Spleen (tissue), 11 donors: ENCODE measurements at regions not wholly inside any gene's neighbourhood (a gene's known extent, or its start where the extent isn't known, plus 50 kb on each side); places are given as distances from the start of the nearest gene placed in this dataset.
"Not testable (repeated sequence)": the region's sequence is repeated elsewhere in the genome, so short reads cannot be mapped to it uniquely, and the experiment has no call there.

Experiments used
- DNase-seq: peaks from one replicate; pipeline ENCODE4 v3.0.0-alpha.2; 2020
- H3K27ac ChIP-seq, 8 donors: fragments of 200-600 bp; sonication (generic) in 7 of 8; 1 replicate in 4 of 8; 2 replicates in 4 of 8; pipeline versions ENCODE4 v1.5.0 to v1.8.0; 2016 to 2021; ENCODE audit warnings: inconsistent platforms in 4 of 8, mild to moderate bottlenecking in 4 of 8, moderate library complexity in 1 of 8
- H3K27me3 ChIP-seq, 7 donors: fragments of 200-600 bp; sonication (generic) in 6 of 7; replicated peaks in 1 of 7; 1 replicate in 4 of 7; 2 replicates in 3 of 7; pipeline versions ENCODE4 v1.5.0 to v1.8.0; 2016 to 2021; ENCODE audit warnings: inconsistent platforms in 3 of 7, mild to moderate bottlenecking in 1 of 7
- H3K36me3 ChIP-seq, 6 donors: fragments of 200-600 bp; sonication (generic) in 5 of 6; 1 replicate in 4 of 6; 2 replicates in 2 of 6; pipeline versions ENCODE4 v1.5.0 to v1.8.0; 2016 to 2021; ENCODE audit warnings: inconsistent platforms in 2 of 6
- H3K4me1 ChIP-seq, 6 donors: fragments of 200-600 bp; sonication (generic) in 5 of 6; 1 replicate in 3 of 6; 2 replicates in 3 of 6; pipeline versions ENCODE4 v1.5.0 to v1.8.0; 2016 to 2021; ENCODE audit warnings: inconsistent platforms in 3 of 6
- H3K4me3 ChIP-seq, 8 donors: fragments of 200-600 bp; sonication (generic) in 7 of 8; 1 replicate in 4 of 8; 2 replicates in 4 of 8; pipeline versions ENCODE4 v1.5.0 to v1.8.0; 2016 to 2021; ENCODE audit warnings: inconsistent platforms in 4 of 8, mild to moderate bottlenecking in 4 of 8, moderate library complexity in 2 of 8
- H3K9me3 ChIP-seq, 8 donors: fragments of 200-600 bp; sonication (generic) in 7 of 8; 1 replicate in 4 of 8; 2 replicates in 4 of 8; pipeline versions ENCODE4 v1.5.0 to v1.8.0; 2016 to 2021; ENCODE audit warnings: inconsistent platforms in 4 of 8
- POLR2A ChIP-seq, 3 donors: fragments of 450-650 bp; IDR thresholded peaks; one replicate each; pipeline ENCODE4 v1.5.1; 2017; ENCODE audit warnings: antibody characterized with exemption in 3 of 3, mild to moderate bottlenecking in 1 of 3
- POLR2AphosphoS5 ChIP-seq, 3 donors: sonication (generic); formaldehyde crosslinking; IDR thresholded peaks; one replicate each; pipeline ENCODE4 v1.5.1; 2017; ENCODE audit warnings: antibody characterized with exemption in 3 of 3
- WGBS, 5 donors: extraction: QIAGEN DNeasy Blood & Tissue Kit in 3 of 5; methylation state at CpG; one replicate each; pipeline versions ENCODE4 v1.1.5 to v1.1.7; 2013 to 2018; 5-methylcytosine and 5-hydroxymethylcytosine counted together
- intact Hi-C: fragments of 100-400 bp; cut with DNase I; formaldehyde crosslinking; loops from one replicate; pipeline ENCODE4 v1.15.0; 2023; ENCODE audit warnings: low total_unique reads
- TF ChIP-seq, protein P1 (sequence below), 11 experiments: fragments of 200-600 bp in 7 of 11; fragments of 450-650 bp in 4 of 11; sonication (generic) in 4 of 11; IDR thresholded peaks in 8 of 11; conservative IDR thresholded peaks in 3 of 11; 1 replicate in 7 of 11; 2 replicates in 4 of 11; pipeline versions ENCODE4 v1.4.0 to v1.8.0; 2016 to 2021; ENCODE audit warnings: antibody characterized with exemption in 11 of 11, inconsistent platforms in 4 of 11, mild to moderate bottlenecking in 1 of 11
- donor health status: healthy with polysubstance abuse.
- donor health status: DM: no; HTN: no; CAD: no; lungs with moderate emphysema.
- donor health status: DM: no; HTN: no; CAD: no.
- donor health status: Bipolar disorder and iron deficiency.
- donor health status: healthy.
- donor health status: DM: no; HTN: no; CAD: no.
- donor health status: DM: yes; HTN: yes; CAD: no.

DNA sequence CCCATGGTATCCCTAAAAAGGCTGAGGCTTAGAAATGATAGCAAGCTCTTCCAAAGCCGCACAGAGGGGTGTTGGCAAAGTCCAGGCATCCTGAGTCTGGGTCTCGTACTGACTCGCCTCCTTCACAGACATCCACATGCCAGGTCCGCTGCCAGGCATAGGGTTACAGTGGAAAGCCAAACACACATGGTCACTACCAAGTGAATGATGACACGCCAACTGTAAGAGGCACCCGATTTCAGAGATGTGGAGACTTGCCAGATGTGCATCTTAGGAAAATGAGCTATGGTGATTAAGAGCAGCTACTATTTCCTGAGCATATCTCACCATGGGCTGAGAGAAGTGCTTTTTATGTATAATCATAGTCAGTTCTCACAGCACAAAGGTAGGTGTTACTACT is 314.9 kb downstream of the MIAT start:
- Histone ChIP-seq H3K4me1 (no peaks in the 10 kb centered on the region), H3K36me3 (no peaks in the 10 kb centered on the region), H3K27me3 (peaks cover 0 to 2% (median 0%) of the 10 kb centered on the region in 7 donors), H3K9me3 (no peaks in the 10 kb centered on the region), H3K27ac (no peak overlapping the region), H3K4me3 (no peak overlapping the region)
- intact Hi-C loops, result no loop called here
- no peak for DNase-seq
- TF ChIP-seq POLR2AphosphoS5 (IDR thresholded peaks at IDR 0.05) (no peak), POLR2A (IDR thresholded peaks at IDR 0.05) (no peak)
- WGBS, 5 donors, result 84 to 88% (median 87%) methylated on average over 6 of the region's 6 CpGs

GRCh38 chr22:26972915-26973314 is 315.5 kb downstream of the MIAT start:
- 86 to 93% (median 86%) methylated on average over 5 of the region's 5 CpGs for WGBS, 5 donors
- H3K27me3 ChIP-seq, H3K27ac ChIP-seq, intact Hi-C loops, DNase-seq, H3K36me3 ChIP-seq, H3K4me1 ChIP-seq, H3K9me3 ChIP-seq, H3K4me3 ChIP-seq: not testable (repeated sequence)

GRCh38 chr22:26974034-26974433 is 316.6 kb downstream of the MIAT start:
- TF ChIP-seq POLR2A (IDR thresholded peaks at IDR 0.05) (no peak), POLR2AphosphoS5 (IDR thresholded peaks at IDR 0.05) (no peak)
- TF ChIP-seq, protein P1, sequence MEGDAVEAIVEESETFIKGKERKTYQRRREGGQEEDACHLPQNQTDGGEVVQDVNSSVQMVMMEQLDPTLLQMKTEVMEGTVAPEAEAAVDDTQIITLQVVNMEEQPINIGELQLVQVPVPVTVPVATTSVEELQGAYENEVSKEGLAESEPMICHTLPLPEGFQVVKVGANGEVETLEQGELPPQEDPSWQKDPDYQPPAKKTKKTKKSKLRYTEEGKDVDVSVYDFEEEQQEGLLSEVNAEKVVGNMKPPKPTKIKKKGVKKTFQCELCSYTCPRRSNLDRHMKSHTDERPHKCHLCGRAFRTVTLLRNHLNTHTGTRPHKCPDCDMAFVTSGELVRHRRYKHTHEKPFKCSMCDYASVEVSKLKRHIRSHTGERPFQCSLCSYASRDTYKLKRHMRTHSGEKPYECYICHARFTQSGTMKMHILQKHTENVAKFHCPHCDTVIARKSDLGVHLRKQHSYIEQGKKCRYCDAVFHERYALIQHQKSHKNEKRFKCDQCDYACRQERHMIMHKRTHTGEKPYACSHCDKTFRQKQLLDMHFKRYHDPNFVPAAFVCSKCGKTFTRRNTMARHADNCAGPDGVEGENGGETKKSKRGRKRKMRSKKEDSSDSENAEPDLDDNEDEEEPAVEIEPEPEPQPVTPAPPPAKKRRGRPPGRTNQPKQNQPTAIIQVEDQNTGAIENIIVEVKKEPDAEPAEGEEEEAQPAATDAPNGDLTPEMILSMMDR (IDR thresholded peaks at IDR 0.05 in 8 of 11, conservative IDR thresholded peaks at IDR 0.05 in 3 of 11), result no peak
- Histone ChIP-seq H3K9me3 (peaks cover 0 to 4% (median 0%) of the 10 kb centered on the region in 8 donors), H3K27me3 (peaks cover 0 to 8% (median 0%) of the 10 kb centered on the region in 7 donors), H3K4me3 (no peak overlapping the region), H3K36me3 (no peaks in the 10 kb centered on the region), H3K4me1 (no peaks in the 10 kb centered on the region), H3K27ac (no peak overlapping the region)
- no peak for DNase-seq
- WGBS, 5 donors, result 85 to 92% (median 88%) methylated on average over 3 of the region's 3 CpGs
- intact Hi-C loops, result no loop called here

GRCh38 chr22:26974914-26975803 is 317.8 kb downstream of the MIAT start:
- H3K36me3 ChIP-seq, result no peaks in the 10 kb centered on the region
- no peak overlapping the region for H3K4me3 ChIP-seq
- WGBS, 5 donors, result 48 to 54% (median 51%) methylated on average over 4 of the region's 4 CpGs
- no peak for TF ChIP-seq POLR2A (IDR thresholded peaks at IDR 0.05)
- TF ChIP-seq, protein P1 (IDR thresholded peaks at IDR 0.05 in 8 of 11, conservative IDR thresholded peaks at IDR 0.05 in 3 of 11), result no peak
- TF ChIP-seq POLR2AphosphoS5 (IDR thresholded peaks at IDR 0.05), result no peak
- peaks cover 0 to 10% (median 0%) of the 10 kb centered on the region in 7 donors for H3K27me3 ChIP-seq
- H3K27ac ChIP-seq, result no peak overlapping the region
- intact Hi-C loops, result no loop called here
- no peaks in the 10 kb centered on the region for H3K4me1 ChIP-seq
- H3K9me3 ChIP-seq, result peaks cover 0 to 4% (median 0%) of the 10 kb centered on the region in 8 donors
- DNase-seq, result no peak

- no peak overlapping the region for H3K27ac ChIP-seq
- no peak overlapping the region for H3K4me3 ChIP-seq
- H3K36me3 ChIP-seq, result no peaks in the 10 kb centered on the region
- TF ChIP-seq POLR2A (IDR thresholded peaks at IDR 0.05), result no peak
- TF ChIP-seq, protein P1 (IDR thresholded peaks at IDR 0.05 in 8 of 11, conservative IDR thresholded peaks at IDR 0.05 in 3 of 11), result no peak
- no peak for TF ChIP-seq POLR2AphosphoS5 (IDR thresholded peaks at IDR 0.05)
- 75 to 90% (median 82%) methylated on average over 3 of the region's 3 CpGs for WGBS, 5 donors
- H3K9me3 ChIP-seq, result peaks cover 0 to 4% (median 0%) of the 10 kb centered on the region in 8 donors
- no peaks in the 10 kb centered on the region for H3K4me1 ChIP-seq
- DNase-seq, result no peak
- intact Hi-C loops, result no loop called here
- peaks cover 0 to 10% (median 0%) of the 10 kb centered on the region in 7 donors for H3K27me3 ChIP-seq
Measured at GRCh38 chr22:26975865-26976264, 318.5 kb downstream of the MIAT start.
